ENCODE measurements at regions not wholly inside any gene's neighbourhood (a gene's known extent, or its start where the extent isn't known, plus 50 kb on each side); places are given as distances from the start of the nearest gene placed in this dataset.

- no peak for DNase-seq (ENCODE audit: insufficient read length)
- TF ChIP-seq POLR2AphosphoS5 (IDR thresholded peaks at IDR 0.05; ENCODE audit: low read depth, low read length) (no peak), TAF1 (IDR thresholded peaks at IDR 0.05; ENCODE audit: borderline replicate concordance, low read depth, low read length) (no peak), POLR2A (IDR thresholded peaks at IDR 0.05; ENCODE audit: low read depth, low read length) (no peak)
- FAIRE-seq: no peak
Observed at GRCh38 chr11:119791047-119791446, 62.0 kb upstream of the NECTIN1 start.

- DNase-seq (ENCODE audit: insufficient read length) (no peak), FAIRE-seq (no peak)
- TF ChIP-seq POLR2AphosphoS5 (IDR thresholded peaks at IDR 0.05; ENCODE audit: low read depth, low read length) (no peak), TAF1 (IDR thresholded peaks at IDR 0.05; ENCODE audit: borderline replicate concordance, low read depth, low read length) (no peak), POLR2A (IDR thresholded peaks at IDR 0.05; ENCODE audit: low read depth, low read length) (no peak)
Observed at GRCh38 chr11:119790476-119790875, 61.5 kb upstream of the NECTIN1 start.

GRCh38 chr11:119789766-119790407 lies 60.9 kb upstream of the NECTIN1 start:
- no peak for FAIRE-seq

GRCh38 chr11:119788911-119789560 lies 60.0 kb upstream of the NECTIN1 start:
- no peak for FAIRE-seq
- TF ChIP-seq TAF1 (IDR thresholded peaks at IDR 0.05; ENCODE audit: borderline replicate concordance, low read depth, low read length) (no peak), POLR2A (IDR thresholded peaks at IDR 0.05; ENCODE audit: low read depth, low read length) (no peak), POLR2AphosphoS5 (IDR thresholded peaks at IDR 0.05; ENCODE audit: low read depth, low read length) (no peak)

More at GRCh38 chr11:119789766-119790407, 60.9 kb upstream of the NECTIN1 start:
- no peak for DNase-seq (ENCODE audit: insufficient read length)
- TF ChIP-seq POLR2A (IDR thresholded peaks at IDR 0.05; ENCODE audit: low read depth, low read length) (no peak), TAF1 (IDR thresholded peaks at IDR 0.05; ENCODE audit: borderline replicate concordance, low read depth, low read length) (no peak), POLR2AphosphoS5 (IDR thresholded peaks at IDR 0.05; ENCODE audit: low read depth, low read length) (no peak)

GRCh38 chr11:119788096-119788883 lies 59.3 kb upstream of the NECTIN1 start:
- FAIRE-seq (no peak), DNase-seq (ENCODE audit: insufficient read length) (no peak)
- TF ChIP-seq POLR2AphosphoS5 (IDR thresholded peaks at IDR 0.05; ENCODE audit: low read depth, low read length): no peak
- TF ChIP-seq TAF1 (IDR thresholded peaks at IDR 0.05; ENCODE audit: borderline replicate concordance, low read depth, low read length): no peak
- no peak for TF ChIP-seq POLR2A (IDR thresholded peaks at IDR 0.05; ENCODE audit: low read depth, low read length)

More at GRCh38 chr11:119788911-119789560, 60.0 kb upstream of the NECTIN1 start:
- DNase-seq (ENCODE audit: insufficient read length): no peak

- DNase-seq (ENCODE audit: insufficient read length): no peak
- FAIRE-seq: no peak
- no peak for TF ChIP-seq TAF1 (IDR thresholded peaks at IDR 0.05; ENCODE audit: borderline replicate concordance, low read depth, low read length)
- TF ChIP-seq POLR2AphosphoS5 (IDR thresholded peaks at IDR 0.05; ENCODE audit: low read depth, low read length): no peak
- no peak for TF ChIP-seq POLR2A (IDR thresholded peaks at IDR 0.05; ENCODE audit: low read depth, low read length)
Observed at GRCh38 chr11:119787074-119787461, 58.1 kb upstream of the NECTIN1 start.

- FAIRE-seq (peak; percentile 83), DNase-seq (ENCODE audit: insufficient read length) (no peak)
- TF ChIP-seq POLR2A (IDR thresholded peaks at IDR 0.05; ENCODE audit: low read depth, low read length) (no peak), POLR2AphosphoS5 (IDR thresholded peaks at IDR 0.05; ENCODE audit: low read depth, low read length) (no peak), TAF1 (IDR thresholded peaks at IDR 0.05; ENCODE audit: borderline replicate concordance, low read depth, low read length) (no peak)
Observed at GRCh38 chr11:119786431-119787073, 57.6 kb upstream of the NECTIN1 start.

GRCh38 chr11:119785131-119785530 lies 56.1 kb upstream of the NECTIN1 start:
- DNase-seq (ENCODE audit: insufficient read length) (no peak), FAIRE-seq (no peak)
- TF ChIP-seq TAF1 (IDR thresholded peaks at IDR 0.05; ENCODE audit: borderline replicate concordance, low read depth, low read length): no peak
- no peak for TF ChIP-seq POLR2A (IDR thresholded peaks at IDR 0.05; ENCODE audit: low read depth, low read length)
- TF ChIP-seq POLR2AphosphoS5 (IDR thresholded peaks at IDR 0.05; ENCODE audit: low read depth, low read length): no peak

GRCh38 chr11:119784421-119784820 lies 55.4 kb upstream of the NECTIN1 start:
- DNase-seq (ENCODE audit: insufficient read length) (no peak), FAIRE-seq (no peak)
- TF ChIP-seq TAF1 (IDR thresholded peaks at IDR 0.05; ENCODE audit: borderline replicate concordance, low read depth, low read length): no peak
- no peak for TF ChIP-seq POLR2A (IDR thresholded peaks at IDR 0.05; ENCODE audit: low read depth, low read length)
- TF ChIP-seq POLR2AphosphoS5 (IDR thresholded peaks at IDR 0.05; ENCODE audit: low read depth, low read length): no peak

- DNase-seq (ENCODE audit: insufficient read length) (no peak), FAIRE-seq (peak; percentile 30)
- TF ChIP-seq TAF1 (IDR thresholded peaks at IDR 0.05; ENCODE audit: borderline replicate concordance, low read depth, low read length): no peak
- no peak for TF ChIP-seq POLR2AphosphoS5 (IDR thresholded peaks at IDR 0.05; ENCODE audit: low read depth, low read length)
- no peak for TF ChIP-seq POLR2A (IDR thresholded peaks at IDR 0.05; ENCODE audit: low read depth, low read length)
Observed at GRCh38 chr11:119783466-119784400, 54.7 kb upstream of the NECTIN1 start.
